Fibroblast of mammary gland (primary cell): ENCODE measurements at regions not wholly inside any gene's neighbourhood (a gene's known extent, or its start where the extent isn't known, plus 50 kb on each side); places are given as distances from the start of the nearest gene placed in this dataset.
A peak's percentile ranks its signal among the peaks of the same experiment; 100 is the strongest.

Source experiments
- DNase-seq: peaks from one replicate; pipeline ENCODE4 v3.0.0-alpha.2; 2010; ENCODE audit warnings: low read depth
- H3K4me3 ChIP-seq: 2 replicates; pipeline ENCODE4 v1.5.1; 2011; ENCODE audit warnings: low read depth, mild to moderate bottlenecking, low read length, moderate library complexity; ENCODE audit not compliant: control insufficient read depth
- TF ChIP-seq, protein P1 (sequence below): conservative IDR thresholded peaks from 2 replicates; pipeline ENCODE4 v1.5.1; 2011; ENCODE audit warnings: low read depth, low read length, inconsistent platforms; ENCODE audit not compliant: control insufficient read depth, insufficient read depth

DNA sequence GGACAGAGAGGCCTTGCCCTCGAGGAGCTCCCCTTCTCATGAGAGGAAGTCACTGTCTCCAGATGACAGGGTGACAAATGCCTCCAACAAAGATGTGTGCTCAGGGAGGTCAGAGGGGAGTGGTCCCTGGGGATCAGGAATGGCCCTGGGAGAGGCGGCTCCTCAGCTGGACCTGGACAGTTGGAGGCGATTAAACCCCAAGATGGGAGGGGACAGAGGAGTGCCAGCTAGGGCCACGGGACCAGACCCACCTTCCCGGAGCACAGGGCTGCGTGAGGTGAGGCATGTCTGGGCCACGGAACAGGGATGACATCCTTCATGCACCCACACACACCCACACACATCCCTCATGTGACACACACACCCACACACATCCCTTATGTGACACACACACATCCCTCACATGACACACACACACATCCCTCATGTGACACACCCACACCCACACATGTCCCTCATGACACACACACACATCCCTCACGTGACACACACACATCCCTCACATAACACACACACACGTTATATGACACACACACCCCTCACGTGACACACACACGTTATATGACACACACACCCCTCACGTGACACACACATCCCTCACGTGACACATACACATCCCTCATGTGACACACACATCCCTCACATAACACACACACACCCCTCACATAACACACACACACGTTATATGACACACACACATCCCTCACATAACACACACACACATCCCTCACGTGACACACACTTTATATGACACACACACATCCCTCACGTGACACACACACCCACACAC, 57.4 kb upstream of the SLCO4A1 start:
- H3K4me3 ChIP-seq, result no peak overlapping the region
- DNase-seq, result no peak
- TF ChIP-seq, protein P1, sequence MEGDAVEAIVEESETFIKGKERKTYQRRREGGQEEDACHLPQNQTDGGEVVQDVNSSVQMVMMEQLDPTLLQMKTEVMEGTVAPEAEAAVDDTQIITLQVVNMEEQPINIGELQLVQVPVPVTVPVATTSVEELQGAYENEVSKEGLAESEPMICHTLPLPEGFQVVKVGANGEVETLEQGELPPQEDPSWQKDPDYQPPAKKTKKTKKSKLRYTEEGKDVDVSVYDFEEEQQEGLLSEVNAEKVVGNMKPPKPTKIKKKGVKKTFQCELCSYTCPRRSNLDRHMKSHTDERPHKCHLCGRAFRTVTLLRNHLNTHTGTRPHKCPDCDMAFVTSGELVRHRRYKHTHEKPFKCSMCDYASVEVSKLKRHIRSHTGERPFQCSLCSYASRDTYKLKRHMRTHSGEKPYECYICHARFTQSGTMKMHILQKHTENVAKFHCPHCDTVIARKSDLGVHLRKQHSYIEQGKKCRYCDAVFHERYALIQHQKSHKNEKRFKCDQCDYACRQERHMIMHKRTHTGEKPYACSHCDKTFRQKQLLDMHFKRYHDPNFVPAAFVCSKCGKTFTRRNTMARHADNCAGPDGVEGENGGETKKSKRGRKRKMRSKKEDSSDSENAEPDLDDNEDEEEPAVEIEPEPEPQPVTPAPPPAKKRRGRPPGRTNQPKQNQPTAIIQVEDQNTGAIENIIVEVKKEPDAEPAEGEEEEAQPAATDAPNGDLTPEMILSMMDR, result no peak

DNA sequence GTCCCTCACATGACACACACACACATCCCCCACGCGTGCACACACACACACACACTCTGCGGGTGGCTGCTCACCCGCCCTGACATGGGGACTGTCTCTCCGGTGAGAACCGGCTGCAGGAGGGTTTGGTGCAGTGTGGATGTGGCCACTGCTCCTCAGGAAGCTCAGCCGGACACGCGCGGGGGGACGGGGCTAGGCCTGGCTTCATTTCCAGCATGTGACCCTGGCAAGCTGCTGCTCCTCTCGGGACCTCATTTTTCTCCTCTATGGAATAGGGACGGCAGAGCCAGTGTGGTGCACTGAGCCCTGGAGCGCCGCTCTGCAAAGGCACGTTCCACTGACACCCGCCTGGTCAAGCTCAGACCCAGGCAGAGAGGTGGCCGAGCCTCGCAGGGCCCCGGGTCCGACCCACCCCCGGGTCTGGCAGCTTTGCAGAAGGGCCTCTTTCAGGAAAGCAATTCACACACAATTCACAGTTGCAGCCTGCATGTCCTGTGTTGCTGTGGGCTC, 56.8 kb upstream of the SLCO4A1 start:
- DNase-seq, result no peak
- TF ChIP-seq, protein P1, result no peak
- H3K4me3 ChIP-seq, result no peak overlapping the region

DNA sequence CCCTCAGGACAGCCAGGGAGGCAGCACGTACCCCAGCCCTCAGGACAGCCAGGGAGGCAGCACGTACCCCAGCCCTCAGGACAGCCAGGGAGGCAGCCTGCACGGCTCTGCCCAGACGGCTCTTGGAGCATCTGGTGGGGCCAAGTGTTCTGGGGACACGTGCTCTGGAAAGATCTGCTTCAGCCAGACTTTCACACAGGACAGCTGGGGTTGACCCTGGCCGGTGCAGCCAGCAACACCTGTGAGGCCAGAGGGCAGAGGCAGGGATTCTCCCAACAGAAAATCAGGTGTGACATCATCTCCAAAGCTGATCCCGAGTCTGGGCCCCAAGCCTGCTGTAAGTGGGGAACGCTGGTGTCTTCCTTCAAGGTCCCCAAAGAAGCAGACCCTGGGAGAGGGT, 55.5 kb upstream of the SLCO4A1 start:
- TF ChIP-seq, protein P1, result no peak
- H3K4me3 ChIP-seq, result no peak overlapping the region
- no peak for DNase-seq

GRCh38 chr20:62587757-62588402, 54.4 kb upstream of the SLCO4A1 start:
- TF ChIP-seq, protein P1, result no peak
- peak; percentile 48 for DNase-seq
- H3K4me3 ChIP-seq, result no peak overlapping the region

DNA sequence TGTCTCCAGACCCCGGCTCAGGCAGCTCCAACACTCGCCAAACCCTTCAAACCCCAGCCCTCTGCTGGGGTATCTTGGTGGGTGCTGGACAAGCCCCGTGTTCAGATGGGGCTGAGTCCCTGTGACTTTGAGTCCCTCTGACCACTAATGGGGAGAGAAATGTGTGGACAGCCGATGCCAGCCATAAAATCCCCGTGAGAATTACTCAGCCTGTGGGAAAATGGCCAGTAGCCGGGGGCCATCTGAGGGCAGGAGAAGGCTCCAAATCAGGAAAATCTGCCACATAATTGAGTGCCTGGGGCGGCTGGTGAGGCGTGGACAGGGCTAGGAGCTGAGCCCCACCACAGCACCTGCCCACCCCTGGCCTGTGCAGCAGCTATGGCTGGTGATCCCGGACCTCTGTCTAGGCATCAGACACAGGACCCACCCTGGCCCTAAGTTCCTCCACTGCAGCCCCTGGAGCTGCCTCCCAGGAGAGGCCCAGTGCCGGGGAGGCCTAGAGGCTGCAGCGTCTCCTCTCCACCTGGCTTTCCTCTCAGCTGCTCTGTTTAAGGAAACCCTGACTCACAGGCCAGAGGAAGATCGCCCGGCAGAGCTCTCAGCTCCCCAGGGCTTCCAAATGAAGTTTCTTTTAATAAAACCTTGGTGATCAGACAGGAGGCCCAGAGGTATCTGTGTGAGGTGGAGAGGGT, 53.7 kb upstream of the SLCO4A1 start:
- TF ChIP-seq, protein P1, result no peak
- DNase-seq, result peak; percentile 31
- no peak overlapping the region for H3K4me3 ChIP-seq

- no peak for DNase-seq
- no peak overlapping the region for H3K4me3 ChIP-seq
- TF ChIP-seq, protein P1, result no peak
Measured at GRCh38 chr20:62589150-62589498, 53.2 kb upstream of the SLCO4A1 start.
